ENCODE measurements at regions not wholly inside any gene's neighbourhood (a gene's known extent, or its start where the extent isn't known, plus 50 kb on each side); places are given as distances from the start of the nearest gene placed in this dataset.
"Not testable (repeated sequence)": the region's sequence is repeated elsewhere in the genome, so short reads cannot be mapped to it uniquely, and the experiment has no call there.

DNA sequence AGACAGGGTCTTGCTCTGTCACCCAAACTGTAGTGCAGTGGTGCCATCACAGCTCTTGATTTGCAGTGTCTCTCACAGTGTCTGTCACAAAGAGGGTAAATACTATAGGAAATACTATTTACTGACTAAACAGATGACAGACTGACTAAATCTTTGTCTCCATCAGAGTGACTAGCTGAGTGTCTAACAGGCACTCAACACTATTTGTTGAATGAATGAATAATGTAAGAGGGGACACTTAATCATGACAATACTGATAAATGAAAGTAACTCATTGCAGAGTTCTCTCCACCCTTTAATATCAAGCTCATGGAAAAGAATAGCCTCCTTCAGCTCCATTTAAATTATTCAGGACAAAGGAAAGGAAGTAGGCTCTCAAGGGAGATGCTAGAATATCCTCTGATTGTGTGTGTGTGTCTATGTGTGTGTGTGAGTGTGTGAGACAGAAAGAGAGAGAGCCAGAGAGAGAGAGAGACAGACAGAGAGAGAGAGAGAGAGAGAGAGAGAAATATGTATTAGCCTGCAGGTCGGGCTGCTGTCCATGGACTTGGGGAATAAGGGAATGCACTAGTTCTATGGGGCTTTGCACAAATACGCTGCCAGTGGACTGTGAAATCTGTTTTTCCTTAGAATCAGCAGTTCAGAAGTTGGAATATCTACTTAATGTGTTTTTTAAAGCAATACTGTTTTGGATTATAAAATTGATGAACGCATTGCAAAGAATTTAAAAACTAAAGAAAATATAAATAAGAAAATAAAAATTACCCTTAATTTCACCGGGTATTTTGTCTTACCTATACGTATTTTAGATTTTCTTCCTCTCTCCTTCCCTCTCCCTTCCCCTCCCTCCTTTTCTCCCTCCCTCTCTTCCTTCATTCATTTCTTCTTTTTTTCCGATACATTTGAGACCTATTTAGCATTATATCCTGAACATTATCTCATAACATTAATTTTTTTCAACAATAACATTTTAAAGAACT, 132.9 kb upstream of the LRIG1 start:
- no peak for DNase-seq

DNA sequence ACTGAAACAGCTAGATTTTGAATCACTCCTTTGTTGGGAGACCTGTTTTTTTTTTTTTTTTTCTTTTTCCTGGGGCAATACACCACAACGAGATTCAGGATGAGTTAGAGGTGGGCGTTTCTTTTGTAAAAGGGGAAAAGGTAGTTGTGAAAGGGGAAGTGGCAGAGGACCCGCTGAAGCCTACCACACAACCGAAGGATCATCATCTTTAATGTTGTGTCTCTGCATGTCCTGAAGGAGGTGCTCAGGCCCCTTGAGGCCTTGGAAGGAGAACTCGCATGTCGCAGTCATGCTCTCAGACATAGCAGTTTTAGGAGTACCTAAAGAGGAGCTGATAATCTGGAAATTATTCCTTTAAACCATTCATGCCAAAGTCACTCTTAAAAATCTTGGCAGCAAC, 137.9 kb upstream of the LRIG1 start:
- DNase-seq = no peak

DNA sequence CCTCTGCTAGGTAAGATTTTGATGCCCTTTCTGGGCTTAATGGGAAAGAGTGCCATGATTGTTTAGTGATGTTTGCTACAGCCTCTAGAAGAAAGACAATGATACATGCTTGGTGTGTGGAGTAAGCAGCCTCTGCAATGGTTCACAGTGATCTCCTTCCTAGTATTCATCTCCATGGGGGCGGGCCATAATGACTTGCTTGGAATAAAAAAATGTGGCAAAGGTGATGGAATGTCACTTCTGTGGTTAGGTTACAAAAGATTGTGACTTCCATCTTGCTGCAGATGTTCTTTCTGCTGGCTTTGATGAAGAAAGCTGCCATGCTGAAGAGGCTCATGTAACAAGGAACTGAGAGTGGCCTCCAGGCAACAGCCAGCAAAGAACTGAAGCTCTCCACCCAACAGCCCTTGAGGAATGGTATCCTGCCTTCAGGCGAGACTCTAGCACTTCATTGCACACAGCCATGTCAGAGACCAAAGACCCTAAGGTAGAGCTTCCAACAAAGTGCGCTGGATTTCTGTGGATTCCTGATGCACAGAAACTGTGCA, 139.1 kb upstream of the LRIG1 start:
- DNase-seq = no peak

DNA sequence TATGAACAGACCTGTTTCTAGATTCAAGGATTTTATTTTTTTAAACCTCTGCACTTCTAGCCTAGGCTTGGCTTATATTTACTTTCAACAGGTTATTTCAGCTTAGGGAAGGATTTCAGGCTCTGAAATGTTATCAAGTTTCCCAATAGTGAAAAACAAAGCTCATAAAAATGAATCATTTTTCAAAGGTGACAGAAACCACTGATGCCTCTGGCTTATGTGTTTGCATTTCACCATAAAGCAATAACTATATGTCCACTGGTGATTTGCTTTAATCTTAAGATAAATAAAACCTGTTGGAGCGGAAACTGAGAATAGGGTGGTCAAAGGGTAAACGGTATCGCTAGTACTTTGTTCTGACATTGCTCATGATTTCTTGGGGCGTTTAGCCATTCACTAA, 141.2 kb upstream of the LRIG1 start:
- no peak for DNase-seq

DNA sequence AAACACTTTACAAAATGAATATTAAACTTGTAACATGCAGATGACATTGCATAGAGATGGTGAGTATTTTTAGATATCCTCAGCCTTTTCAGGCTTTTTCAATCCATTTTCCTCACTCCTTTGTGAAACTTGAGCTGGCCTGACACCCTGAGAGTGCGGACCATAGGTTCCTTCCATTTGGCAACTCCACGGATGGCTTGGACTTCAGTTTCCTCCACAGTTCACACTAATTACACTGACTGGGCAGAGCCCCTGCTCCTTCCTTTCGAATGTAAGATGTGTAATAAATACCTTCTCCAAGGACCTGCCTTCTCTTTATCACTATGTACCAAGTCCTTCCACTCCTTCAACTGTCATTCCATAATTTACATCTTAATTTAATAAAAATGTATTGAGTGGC, 141.7 kb upstream of the LRIG1 start:
- no peak for DNase-seq

DNA sequence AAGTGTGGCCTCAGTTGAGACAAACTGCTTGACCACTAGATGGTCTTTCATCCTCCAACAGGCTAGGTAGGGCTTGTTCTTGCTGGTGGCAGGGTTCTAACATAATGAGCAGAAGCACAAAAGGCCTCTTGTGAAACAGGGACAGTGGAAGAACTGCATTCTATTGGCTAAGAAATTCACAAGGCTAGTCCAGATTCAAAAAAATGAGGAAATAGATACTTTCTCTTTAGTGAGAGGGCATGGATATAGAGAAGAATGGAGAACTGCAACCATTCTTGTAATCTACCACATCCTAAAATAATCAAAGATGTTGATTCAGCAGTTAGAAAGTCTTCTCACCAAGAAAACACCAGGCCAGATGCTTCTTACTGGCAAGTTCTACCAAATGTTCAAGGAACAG, 143.7 kb upstream of the LRIG1 start:
- DNase-seq = no peak

DNA sequence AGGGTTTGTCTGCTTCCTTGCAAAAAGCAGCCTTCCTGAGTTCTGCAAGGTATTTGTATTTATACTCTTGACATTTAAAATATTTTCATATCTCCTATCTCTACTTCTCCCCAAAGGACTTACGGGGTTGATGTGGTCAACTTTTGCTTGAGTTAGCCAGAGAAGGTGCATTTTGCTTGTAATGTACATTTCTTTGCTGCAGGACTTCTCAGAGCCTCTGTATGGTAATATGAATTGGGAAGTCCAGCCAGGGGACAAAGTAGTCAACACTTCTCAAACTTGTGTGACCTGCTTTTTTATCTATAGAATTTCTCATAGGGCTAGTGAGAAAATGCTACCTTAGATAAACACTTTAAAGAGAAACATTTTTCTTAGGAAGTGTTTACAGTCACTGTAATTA, 148.2 kb upstream of the LRIG1 start:
- DNase-seq = no peak

DNA sequence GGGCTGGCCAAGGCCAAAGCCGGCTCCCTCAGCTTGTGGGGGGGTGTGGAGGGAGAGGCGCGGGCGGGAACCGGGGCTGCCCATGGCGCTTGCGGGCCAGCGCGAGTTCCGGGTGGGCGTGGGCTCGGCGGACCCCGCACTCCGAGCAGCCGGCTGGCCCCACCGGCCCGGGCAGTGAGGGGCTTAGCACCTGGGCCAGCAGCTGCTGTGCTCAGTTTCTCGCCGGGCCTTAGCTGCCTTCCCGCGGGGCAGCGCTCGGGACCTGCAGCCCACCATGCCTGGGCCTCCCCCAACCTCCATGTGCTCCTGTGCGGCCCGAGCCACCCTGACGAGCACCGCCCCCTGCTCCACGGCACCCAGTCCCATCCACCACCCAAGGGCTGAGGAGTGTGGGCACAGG, 150.7 kb upstream of the LRIG1 start:
- DNase-seq = not testable (repeated sequence)

DNA sequence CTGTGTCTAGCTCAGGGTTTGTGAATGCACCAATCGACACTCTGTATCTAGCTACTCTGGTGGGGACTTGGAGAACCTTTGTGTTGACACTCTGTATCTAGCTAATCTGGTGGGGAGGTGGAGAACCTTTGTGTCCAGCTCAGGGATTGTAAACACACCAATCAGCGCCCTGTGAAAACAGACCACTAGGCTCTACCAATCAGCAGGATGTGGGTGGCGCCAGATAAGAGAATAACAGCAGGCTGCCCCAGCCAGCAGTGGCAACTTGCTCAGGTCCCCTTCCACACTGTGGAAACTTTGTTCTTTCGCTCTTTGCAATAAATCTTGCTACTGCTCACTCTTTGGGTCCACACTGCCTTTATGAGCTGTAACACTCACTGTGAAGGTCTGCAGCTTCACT, 151.3 kb upstream of the LRIG1 start:
- not testable (repeated sequence) for DNase-seq

DNA sequence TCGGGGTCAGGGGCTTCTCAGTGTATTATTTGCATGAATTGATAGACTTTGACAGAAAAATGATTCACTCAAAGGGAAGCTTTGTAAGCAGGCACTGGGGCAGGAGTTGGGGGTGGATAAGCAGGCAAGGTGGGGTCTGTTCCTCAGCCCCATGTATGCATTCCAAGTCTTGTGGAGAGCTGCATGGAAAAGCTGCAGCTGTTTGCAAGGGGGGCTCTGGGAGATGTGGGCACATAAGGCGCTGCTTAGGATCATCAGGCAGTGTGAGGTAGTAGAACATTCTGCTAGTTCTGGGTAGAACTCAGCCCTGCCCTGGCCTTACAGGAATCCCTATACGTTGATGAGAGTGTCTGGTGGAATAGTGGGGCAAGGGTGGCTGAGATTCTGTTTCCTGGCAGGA, 154.2 kb upstream of the LRIG1 start:
- no peak for DNase-seq

DNA sequence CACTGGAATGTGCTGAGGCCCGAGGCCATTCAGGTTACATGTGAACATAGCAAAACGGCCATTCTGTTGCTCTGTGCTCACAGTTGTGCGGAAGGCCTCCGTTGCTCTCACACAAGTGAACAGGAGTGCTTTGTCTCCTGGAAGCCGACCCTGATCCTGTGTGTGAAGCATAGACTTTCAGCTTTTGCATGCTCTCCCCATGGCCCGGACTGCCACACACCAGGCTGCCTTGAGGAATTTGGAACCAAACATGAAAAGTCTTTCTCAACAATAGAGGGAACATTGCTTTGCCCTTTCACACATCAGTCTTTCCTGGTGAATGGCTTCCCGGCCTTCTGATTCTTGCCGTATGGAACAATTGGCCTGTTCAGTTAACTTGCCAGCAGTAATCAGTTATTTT, 154.8 kb upstream of the LRIG1 start:
- no peak for DNase-seq

DNA sequence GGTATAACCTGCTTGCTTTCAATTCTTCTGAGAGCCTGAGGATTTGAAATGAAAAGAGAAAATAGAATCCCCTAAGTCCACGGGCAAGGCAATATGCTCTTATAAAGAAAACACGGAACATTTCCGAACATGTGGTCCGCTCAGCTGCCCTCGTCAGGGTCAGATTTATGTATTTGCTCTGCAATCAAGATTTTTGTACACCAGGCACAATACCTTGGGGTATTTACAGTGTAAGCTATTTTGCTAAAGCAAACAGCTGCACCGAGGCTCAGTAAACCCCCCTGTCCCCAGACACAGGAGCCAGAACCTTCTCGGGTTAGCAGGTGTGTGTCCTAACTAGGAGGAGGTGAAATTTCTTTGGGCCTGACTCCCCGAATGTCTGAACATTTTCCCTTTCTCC, 155.8 kb upstream of the LRIG1 start:
- DNase-seq = no peak

DNA sequence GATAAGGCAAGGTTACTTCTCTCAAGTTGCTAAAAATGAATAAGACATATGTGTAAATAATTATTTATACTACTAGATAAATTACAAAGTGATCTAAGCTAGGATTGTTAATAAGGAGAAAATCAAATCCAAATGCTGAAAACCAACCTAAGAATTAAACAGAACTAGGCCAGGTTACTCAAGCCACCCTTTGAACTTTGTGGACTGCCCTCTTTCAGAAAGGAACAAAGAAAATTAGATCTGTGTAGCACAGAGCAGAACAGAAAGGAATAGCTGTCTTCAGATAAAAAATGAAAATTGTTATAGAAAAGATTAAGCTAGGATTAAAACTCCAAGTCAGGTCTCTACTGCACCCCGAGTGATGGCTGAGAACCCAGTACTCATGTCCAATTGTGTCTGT, 158.2 kb upstream of the LRIG1 start:
- DNase-seq = no peak

DNA sequence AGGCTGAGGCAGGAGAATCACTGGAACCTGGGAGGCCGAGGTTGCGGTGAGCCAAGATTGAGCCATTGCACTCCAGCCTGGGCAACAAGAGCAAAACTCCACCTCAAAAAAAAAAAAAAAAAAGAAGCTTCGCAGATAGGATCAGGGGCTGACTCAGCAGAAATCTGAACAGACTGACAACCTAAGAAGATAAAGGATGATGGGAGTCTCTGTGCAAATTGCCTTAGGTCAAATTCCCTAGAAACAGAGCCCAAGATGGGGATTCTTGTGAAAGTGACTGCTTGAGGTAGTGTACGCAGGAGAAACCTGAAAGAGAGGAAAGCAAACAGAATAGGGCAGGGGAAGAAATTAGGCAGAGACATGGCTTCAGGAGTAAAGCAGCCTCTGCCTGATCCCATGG, 160.8 kb upstream of the LRIG1 start:
- no peak for DNase-seq

DNA sequence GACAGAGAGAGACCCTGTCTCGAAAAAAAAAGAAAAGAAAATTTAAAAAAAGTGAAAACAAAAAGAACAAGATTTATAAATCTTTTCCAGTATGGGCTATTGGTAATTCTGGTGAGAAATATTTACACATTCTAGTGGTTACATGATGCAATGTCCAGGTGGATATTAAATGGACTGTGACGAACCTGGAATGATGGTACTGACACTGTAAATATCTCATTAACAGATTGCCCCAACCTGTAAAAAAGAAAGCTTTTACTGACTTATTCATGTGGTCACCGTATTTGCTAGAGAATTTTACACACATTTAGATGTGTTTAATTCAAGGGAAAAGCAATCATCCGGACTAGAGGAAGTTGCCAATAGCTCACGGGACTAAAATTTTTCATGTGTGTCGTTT, 162.1 kb upstream of the LRIG1 start:
- no peak for DNase-seq

DNA sequence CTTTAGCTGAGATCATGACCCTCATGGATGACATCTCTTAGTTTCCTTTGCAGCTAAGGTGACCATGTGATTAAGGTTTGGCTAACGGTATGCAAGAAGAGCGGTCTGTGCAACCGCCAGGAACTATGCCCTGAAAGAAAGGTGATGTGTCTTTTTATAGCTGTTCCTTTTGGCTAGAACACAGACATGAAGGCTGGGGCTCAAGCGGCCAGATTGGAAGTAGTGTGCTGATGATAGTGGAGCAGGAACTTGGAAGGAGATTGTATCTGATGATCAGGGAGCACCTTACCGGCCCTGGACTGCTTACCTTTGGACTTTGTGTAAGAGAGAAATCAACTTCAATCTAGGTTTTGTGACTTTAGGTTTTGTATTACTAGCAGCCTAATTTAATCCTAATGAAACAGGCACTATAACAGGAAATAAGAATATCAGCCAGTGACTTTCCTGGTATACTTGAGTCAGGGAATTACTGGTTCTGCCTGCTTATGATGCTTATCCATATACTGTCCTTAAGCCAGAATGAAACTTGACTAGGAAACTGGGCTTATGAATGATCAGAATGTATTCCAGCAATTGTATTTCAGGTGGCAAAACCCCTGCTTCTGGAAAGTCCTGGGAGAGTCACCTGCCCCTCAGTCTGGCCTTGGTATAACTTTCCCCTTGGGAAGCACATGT, 164.3 kb upstream of the LRIG1 start:
- no peak for DNase-seq

DNA sequence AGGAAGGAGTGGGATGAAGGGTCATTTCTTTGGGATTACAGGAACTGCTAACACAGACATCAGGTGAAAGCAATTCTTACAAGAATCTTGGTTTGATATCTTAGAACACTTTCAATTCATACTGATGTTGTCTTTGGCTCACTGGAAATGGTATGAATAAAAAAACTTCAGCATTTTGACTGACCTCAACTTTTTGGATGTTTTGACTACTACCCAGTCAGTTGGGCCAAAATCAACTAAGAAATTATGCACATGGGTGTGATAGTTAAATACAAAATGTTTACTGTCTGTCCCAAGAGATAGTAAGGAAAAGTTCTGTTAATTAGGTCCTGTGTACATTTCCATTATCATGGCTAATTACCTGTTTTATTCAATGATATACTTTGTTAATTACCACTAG, 165.5 kb upstream of the LRIG1 start:
- DNase-seq = no peak

DNA sequence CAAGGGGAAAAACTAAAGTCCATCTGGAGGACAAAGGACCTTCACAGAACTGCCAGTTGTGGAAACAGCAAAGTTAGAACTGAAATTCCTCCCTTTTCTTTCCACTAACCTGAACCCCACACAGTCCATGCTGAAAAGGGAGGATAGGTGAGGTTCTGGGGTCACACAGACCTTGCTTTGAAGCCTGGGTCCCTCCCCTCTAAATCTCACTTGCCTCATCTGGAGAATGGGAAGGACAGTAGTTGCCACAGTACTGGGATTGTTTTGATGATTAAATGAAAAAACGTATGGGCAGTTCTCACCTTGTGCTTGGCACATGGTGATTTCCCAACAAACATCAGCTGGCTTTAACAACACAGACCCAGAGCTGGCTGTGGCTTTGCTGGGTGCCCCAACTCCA, 166.4 kb upstream of the LRIG1 start:
- DNase-seq = no peak

DNA sequence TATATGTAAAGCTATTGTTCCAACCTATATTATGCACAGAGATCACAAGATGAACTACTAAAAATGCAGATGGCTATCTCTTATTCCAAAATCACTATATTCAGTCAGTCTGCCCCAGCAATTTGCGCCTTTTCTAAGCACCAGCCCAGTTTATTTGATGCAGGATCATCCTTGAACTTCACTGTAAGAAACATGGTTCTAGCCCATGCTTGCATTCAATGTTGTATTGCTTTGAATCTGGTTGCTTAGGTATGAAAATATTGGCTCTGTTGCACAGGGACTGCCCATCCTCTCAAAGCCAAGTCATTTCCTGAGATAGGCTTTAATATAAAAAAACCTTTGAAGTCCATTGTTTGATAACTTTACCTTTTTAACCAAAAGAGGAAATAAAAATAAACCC, 170.5 kb upstream of the LRIG1 start:
- DNase-seq = no peak

DNA sequence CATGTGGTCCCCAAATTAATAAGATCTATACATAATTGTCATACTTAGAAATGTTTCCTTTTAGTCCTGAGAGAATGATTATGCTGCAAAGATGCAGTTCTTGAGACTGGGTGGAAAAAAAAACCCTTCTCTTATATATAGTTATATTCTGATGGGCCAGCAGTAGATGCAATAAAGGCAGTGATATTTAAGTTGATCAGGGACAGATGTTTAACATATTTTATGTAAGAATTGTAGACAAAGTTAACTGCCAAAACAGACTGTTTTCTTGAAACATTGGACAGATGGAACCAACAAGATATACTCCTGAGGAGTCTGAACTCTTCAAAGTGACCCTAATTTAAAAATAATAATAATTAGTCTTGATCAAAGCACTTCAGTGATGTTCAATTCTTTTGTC, 172.0 kb upstream of the LRIG1 start:
- no peak for DNase-seq

DNA sequence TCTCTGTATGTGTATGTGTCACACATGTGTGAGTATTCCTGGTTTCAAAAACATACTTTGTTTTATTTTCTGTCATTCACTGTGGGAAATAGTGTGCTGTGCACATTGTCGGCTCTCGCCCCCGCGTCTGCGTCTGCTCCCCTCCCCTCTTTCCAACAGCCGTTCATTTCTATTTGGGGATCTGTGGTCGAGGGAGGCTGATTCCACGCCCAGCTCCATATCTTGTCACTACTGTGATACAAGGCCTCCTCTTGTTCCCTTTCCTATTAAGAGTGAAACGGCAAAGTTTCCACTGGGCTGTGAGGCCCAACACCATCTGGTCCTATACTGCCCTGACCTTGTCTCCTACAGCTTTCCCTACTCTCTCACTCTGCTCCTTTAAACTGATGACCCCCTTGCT, 172.5 kb upstream of the LRIG1 start:
- DNase-seq = no peak

DNA sequence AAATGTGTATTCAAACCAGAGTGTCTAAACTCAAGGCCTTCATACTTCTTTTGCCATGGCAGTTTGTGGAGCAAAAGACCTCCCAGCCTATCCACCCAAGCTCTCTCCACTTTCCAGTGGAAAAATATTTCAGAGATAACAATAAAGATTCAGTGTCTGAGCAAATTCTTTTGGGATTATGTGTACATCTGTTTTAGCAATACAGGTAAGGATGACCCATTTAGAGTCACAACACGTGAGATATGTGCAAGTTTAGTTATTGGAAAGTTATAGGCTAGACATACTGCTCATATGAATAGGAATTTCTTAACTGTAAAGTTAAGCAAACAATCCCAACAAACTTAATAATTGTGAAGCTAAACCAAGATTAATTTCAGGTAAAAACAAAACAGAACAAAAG, 174.5 kb upstream of the LRIG1 start:
- no peak for DNase-seq

DNA sequence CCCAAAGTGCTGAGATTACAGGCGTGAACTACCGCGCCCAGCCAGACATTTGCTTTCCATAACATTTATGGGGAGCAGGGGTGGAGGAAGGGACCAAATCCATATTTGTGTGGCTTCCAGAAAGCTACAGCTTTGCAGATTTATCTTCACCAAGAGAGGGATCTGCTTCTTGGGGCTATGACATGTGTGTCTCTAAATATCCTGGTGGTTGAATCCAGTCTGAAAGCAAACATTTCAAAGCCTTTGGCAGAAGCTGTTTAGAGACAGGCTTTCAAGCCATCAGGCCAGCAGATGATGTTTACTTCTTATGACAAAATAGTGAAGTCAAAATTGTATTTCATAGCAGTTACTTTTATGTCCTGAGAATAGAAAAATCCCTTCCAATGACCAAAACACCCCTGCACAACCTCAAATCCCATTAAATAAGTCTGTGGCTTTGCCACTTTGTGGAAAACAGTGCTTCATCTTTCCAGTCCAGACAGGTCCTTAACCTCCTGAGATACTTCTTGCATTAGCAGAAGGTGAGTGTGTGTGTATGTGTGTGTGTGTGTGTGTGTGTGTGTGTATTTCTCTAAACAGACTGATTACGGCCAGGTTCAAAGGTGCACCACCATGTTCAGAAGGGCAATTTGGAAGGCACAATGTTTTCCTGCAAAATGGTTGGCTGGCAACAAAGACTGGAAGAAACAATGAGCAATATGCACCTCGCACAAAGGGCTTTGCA, 191.4 kb upstream of the LRIG1 start:
- no peak for DNase-seq

DNA sequence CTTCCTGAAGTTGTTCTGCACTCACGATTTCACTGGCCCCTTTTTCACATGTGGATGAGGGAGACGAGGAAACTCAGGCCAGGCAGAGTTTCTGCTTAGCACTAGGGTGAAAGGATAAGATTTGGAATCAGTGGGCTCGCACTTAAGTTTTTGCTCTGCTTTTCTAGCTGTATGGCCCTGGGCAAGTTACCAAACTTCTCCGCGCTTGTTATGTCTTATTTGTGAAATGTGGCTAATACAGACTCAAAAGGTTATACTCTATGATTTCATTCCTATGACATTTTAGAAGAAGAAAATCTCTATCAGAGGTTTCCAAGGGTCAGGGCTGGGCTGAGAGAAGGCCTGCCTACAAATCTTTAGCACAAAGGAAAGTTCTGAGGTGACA, 191.9 kb upstream of the LRIG1 start:
- no peak for DNase-seq

All from cerebellar nuclear complex (tissue), 1 donor.